ENCODE measurements at regions not wholly inside any gene's neighbourhood (a gene's known extent, or its start where the extent isn't known, plus 50 kb on each side); places are given as distances from the start of the nearest gene placed in this dataset.
"Not testable (repeated sequence)": the region's sequence is repeated elsewhere in the genome, so short reads cannot be mapped to it uniquely, and the experiment has no call there.

DNA sequence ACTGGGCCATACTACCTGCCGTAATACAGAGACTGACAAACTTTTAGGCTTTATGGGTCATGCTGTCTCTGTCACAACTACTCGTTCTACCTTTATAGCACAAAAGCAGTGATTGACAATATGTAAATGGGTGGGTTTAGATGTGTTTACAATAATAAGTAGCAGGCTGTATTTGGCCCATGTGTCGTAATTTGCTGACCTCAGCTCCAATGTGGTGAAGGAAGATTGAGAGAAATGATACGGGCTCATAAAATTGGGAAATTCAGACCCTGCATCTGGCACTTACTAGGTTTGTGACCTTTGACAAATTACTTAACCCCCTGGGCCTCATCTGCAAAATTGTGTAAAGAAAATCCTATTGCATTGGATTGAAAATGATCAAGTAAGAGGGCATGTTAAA, 150.8 kb upstream of the NPSR1 start:
- H3K4me1 Mint-ChIP-seq = no peaks in the 10 kb centered on the region
- DNase-seq = no peak
- POLR2A ChIA-PET = no interaction called here
- no peak overlapping the region for H3K4me3 Mint-ChIP-seq
- peaks cover 2% of the 10 kb centered on the region for H3K9me3 Mint-ChIP-seq
- CTCF ChIA-PET = no interaction called here
- no peaks in the 10 kb centered on the region for H3K36me3 Mint-ChIP-seq (ENCODE audit: low read depth)
- H3K27ac Mint-ChIP-seq = no peak overlapping the region
- no peaks in the 10 kb centered on the region for H3K27me3 Mint-ChIP-seq

DNA sequence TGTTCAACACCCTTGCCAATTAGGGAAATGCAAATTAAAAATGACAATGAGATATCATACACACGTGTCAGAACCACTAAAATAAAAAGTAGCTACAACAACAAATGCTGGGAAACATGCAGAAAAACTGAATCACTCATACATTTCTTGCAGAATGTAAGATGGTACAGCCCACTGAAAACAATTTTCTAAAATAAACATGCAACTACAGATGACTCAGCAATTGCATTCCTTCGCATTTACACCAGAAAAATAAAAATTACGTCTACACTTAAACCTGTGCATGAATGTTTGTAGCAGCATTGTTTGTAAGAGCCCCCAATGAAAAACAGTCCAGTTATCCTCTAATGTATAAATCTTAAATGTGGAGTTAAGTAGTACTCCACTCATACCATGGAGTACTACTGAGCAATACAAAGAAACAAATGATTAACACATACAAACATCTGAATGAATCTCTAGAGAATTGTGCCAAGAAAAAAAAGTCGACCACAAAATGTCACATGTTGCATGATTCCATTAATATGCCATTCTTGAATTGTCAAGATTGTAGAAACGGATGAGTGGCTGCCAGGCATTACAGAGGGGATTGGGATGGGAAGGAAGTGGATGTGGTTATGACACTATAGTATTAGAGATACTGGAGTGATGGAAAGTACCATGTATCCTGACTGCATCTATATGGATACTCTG, 134.6 kb upstream of the NPSR1 start:
- Mint-ChIP-seq H3K36me3 (ENCODE audit: low read depth) (no peaks in the 10 kb centered on the region), H3K9me3 (peaks cover 6% of the 10 kb centered on the region), H3K4me3 (no peak overlapping the region), H3K4me1 (no peaks in the 10 kb centered on the region), H3K27me3 (no peaks in the 10 kb centered on the region), H3K27ac (no peak overlapping the region)
- no peak for DNase-seq
- ChIA-PET CTCF (no interaction called here), POLR2A (no interaction called here)

DNA sequence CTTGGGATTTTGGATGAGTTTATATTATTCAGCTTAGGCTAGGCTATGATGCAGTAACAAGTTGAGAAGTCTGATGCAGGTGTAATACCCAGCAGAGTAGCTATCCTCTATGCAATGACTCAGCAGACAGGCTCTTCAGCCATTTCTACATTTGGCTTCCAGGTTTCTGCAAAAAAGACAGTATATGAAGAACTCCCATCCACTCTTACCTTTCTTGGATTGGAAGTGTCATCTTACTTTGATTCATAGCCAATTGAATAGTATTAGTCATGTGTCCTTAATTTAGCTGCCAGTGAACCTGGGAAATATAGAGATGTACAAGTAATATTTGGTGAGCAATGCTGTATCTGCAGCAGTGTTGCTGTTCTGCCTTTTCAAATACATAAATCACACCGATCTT, 127.8 kb upstream of the NPSR1 start:
- H3K27me3 Mint-ChIP-seq = no peaks in the 10 kb centered on the region
- no peak overlapping the region for H3K27ac Mint-ChIP-seq
- H3K4me3 Mint-ChIP-seq = no peak overlapping the region
- ChIA-PET CTCF (no interaction called here), POLR2A (no interaction called here)
- peaks cover 1% of the 10 kb centered on the region for H3K9me3 Mint-ChIP-seq
- no peak for DNase-seq
- no peaks in the 10 kb centered on the region for H3K4me1 Mint-ChIP-seq
- no peaks in the 10 kb centered on the region for H3K36me3 Mint-ChIP-seq (ENCODE audit: low read depth)

DNA sequence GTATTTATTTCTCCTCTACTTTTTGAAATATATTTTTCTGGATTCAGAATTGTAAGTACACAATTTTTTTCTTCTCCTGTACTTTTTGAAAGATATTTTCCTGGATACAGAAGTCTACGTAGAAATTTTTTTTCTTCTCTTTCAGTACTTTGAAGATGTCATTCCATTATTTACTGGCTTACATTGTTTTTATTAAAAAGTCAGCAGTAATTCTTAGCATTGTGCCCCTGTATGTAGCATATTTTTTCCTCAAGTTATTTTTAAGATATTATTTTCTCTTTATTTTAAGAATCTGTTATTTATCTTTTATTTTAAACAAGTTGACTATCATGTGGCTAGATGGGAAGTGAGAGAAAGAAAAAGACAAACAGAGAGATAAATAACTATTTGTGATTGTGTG, 119.0 kb upstream of the NPSR1 start:
- H3K27me3 Mint-ChIP-seq = no peaks in the 10 kb centered on the region
- DNase-seq = no peak
- POLR2A ChIA-PET = no interaction called here
- no peak overlapping the region for H3K4me3 Mint-ChIP-seq
- H3K4me1 Mint-ChIP-seq = no peaks in the 10 kb centered on the region
- CTCF ChIA-PET = no interaction called here
- H3K27ac Mint-ChIP-seq = no peak overlapping the region
- no peaks in the 10 kb centered on the region for H3K36me3 Mint-ChIP-seq (ENCODE audit: low read depth)
- H3K9me3 Mint-ChIP-seq = peaks cover 7% of the 10 kb centered on the region

DNA sequence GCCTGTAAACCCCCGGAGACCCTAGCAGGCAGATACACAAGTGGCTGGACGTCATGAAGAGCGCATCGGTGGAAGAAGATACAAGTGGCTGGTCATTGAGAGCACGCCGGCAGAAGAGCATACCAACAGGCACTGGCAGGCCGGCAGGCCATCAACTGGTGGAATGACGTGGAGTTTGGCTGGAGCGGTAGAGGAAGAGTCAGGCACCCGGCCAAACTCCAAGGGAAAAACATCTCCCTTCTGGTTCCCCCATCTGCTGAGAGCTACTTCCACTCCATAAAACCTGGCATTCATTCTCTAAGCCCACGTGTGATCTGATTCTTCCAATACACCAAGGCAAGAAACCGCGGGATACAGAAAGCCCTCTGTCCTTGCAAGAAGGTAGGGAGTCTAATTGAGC, 113.4 kb upstream of the NPSR1 start:
- CTCF ChIA-PET = no interaction called here
- no peaks in the 10 kb centered on the region for H3K4me1 Mint-ChIP-seq
- no peaks in the 10 kb centered on the region for H3K36me3 Mint-ChIP-seq (ENCODE audit: low read depth)

DNA sequence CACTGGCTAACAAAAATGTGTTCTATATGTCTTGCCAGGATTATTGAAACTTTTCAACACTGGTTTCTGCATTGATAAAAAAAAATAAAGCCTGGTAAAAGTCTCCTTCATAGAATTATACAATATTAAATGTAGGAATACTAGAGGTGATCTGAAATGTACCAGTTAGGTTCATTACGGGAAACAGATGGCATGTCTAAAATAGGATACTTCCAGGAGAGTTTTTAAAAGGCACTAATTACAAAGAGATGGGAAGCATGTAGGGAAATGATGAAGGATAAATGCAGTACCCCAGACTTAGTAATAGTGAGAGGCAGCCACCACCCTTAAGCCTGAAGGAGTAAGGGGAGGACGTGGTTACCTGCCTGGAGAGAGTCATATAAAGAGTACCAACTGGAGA, 107.0 kb upstream of the NPSR1 start:
- Mint-ChIP-seq H3K4me1 (no peaks in the 10 kb centered on the region), H3K27me3 (no peaks in the 10 kb centered on the region), H3K36me3 (ENCODE audit: low read depth) (no peaks in the 10 kb centered on the region), H3K27ac (no peak overlapping the region), H3K9me3 (peaks cover 17% of the 10 kb centered on the region), H3K4me3 (no peak overlapping the region)
- CTCF ChIA-PET = no interaction called here
- no peak for DNase-seq
- POLR2A ChIA-PET = no interaction called here

More for the DNA sequence above, 113.4 kb upstream of the NPSR1 start:
- peaks cover 4% of the 10 kb centered on the region for H3K9me3 Mint-ChIP-seq
- POLR2A ChIA-PET = no interaction called here
- H3K27ac Mint-ChIP-seq = no peak overlapping the region
- no peak overlapping the region for H3K4me3 Mint-ChIP-seq
- H3K27me3 Mint-ChIP-seq = no peaks in the 10 kb centered on the region
- no peak for DNase-seq

DNA sequence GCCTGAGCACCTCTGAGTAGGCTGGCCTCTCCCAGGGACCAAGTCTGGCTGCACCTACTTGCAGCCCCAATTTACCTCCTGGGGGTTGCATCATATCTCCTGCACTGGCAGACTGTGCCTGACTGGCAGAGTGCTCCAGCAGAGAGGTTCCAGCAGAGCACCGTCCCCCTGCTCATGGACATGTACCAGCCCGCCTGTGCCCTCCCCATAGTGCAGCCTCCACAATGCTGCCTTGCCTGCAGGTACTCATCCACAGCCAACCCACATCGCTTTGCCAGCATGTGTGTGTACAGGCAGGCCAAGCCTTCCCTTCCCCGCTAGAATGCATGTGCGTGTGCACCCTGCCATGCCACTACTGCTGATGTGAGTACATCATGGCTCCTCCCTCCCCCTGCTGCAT, 105.5 kb upstream of the NPSR1 start:
- peaks cover 17% of the 10 kb centered on the region for H3K9me3 Mint-ChIP-seq
- no peaks in the 10 kb centered on the region for H3K27me3 Mint-ChIP-seq
- H3K4me1 Mint-ChIP-seq = no peaks in the 10 kb centered on the region
- H3K36me3 Mint-ChIP-seq (ENCODE audit: low read depth) = no peaks in the 10 kb centered on the region
- no peak overlapping the region for H3K4me3 Mint-ChIP-seq
- no peak overlapping the region for H3K27ac Mint-ChIP-seq
- DNase-seq = no peak
- ChIA-PET CTCF (no interaction called here), POLR2A (no interaction called here)

DNA sequence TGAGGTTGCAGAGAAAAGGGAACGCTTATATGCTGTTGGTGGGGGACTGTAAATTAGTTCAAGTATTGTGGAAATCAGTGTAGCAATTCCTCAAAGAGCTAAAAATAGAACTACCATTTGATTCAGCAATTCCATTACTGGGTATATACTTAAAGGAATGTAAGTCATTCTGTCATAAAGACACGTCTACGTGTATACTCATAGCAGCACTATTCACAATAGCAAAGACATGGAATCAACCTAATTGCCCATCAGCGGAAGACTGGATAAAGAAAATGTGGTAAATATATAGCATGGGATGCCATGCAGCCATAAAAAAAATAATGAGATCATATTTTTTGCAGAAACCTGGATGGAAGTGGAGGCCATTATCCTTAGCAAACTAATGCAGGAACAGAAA, 100.0 kb upstream of the NPSR1 start:
- no peaks in the 10 kb centered on the region for H3K27me3 Mint-ChIP-seq

DNA sequence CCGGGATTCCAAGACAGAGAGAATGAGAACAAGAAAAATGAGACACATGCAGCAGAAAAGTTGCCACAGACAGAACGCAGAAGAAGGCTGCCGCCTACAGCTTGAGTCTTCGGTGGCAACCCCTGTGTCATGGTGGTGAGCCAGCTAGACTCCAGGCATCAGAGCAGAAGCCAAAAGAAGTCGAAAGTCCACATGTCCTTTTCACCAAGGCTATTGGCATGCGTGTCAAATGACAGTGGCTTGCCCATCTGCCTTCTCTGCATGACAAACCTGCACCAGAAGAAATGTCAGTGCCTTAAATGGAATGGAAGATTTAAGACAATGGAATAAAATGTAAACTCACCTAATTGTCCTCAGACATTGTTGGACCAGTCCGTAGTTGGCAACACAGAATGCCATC, 93.9 kb upstream of the NPSR1 start:
- H3K9me3 Mint-ChIP-seq = no peaks in the 10 kb centered on the region
- CTCF ChIA-PET = no interaction called here
- H3K4me3 Mint-ChIP-seq = no peak overlapping the region
- POLR2A ChIA-PET = no interaction called here
- no peaks in the 10 kb centered on the region for H3K27me3 Mint-ChIP-seq
- no peaks in the 10 kb centered on the region for H3K4me1 Mint-ChIP-seq
- H3K27ac Mint-ChIP-seq = no peak overlapping the region
- H3K36me3 Mint-ChIP-seq (ENCODE audit: low read depth) = no peaks in the 10 kb centered on the region
- DNase-seq = no peak

More for the DNA sequence above, 100.0 kb upstream of the NPSR1 start:
- DNase-seq = no peak
- POLR2A ChIA-PET = no interaction called here
- no peaks in the 10 kb centered on the region for H3K4me1 Mint-ChIP-seq
- no peak overlapping the region for H3K27ac Mint-ChIP-seq
- no peaks in the 10 kb centered on the region for H3K36me3 Mint-ChIP-seq (ENCODE audit: low read depth)
- CTCF ChIA-PET = no interaction called here
- no peak overlapping the region for H3K4me3 Mint-ChIP-seq
- H3K9me3 Mint-ChIP-seq = peaks cover 12% of the 10 kb centered on the region

DNA sequence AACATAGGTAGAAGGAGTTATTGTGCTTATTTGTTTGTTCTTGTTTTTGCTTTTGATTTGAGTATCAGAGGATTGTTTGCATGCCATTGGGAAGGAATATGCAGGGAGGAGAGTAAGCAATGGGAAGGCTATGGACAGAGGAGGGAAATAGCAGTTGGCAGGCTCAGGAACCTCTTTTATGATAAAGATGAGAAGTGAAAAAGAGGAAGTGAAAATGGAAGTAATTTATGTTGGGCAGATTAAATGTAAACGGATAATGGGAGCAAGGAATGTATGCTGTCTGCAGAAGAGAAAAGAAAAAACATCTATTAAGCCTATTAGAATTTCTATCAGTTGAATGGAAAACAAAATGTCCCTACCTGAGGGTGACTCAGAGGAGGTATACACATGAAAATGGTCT, 90.1 kb upstream of the NPSR1 start:
- DNase-seq = no peak
- no peaks in the 10 kb centered on the region for H3K27me3 Mint-ChIP-seq
- POLR2A ChIA-PET = no interaction called here
- H3K4me1 Mint-ChIP-seq = no peaks in the 10 kb centered on the region
- no peaks in the 10 kb centered on the region for H3K36me3 Mint-ChIP-seq (ENCODE audit: low read depth)
- H3K9me3 Mint-ChIP-seq = no peaks in the 10 kb centered on the region
- no peak overlapping the region for H3K4me3 Mint-ChIP-seq
- CTCF ChIA-PET = no interaction called here
- no peak overlapping the region for H3K27ac Mint-ChIP-seq

DNA sequence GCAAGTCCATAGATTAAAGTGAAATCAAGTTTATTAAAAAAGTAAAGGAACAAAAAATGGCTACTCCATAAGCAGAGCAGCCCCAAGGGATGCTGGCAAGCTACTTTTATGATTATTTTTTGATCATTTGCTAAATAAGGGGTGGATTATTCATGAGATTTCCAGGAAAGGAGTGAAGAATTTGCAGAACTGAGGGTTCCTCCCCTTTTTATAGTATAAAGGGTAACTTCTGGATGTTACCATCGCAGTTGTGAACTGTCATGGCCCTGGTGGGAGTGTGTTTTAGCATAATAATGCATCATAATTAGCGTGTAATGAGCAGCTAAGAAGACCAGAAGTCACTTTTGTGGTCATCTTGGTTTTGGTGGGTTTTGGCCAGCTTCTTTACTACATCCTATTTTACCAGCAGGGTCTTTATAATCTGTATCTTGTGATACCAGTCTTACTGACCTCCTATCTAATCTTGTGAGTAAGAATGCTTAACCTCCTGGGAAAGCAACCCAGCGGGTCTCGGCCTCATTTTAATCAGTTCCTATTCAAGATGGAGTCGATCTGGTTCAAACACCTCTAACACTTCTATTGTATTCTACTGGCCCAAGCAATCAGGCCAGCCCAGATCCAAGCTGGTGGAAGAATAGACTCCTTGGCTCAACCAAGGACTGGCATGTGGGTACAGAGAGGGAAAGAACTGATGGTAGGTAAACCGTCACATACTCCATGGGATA, 87.9 kb upstream of the NPSR1 start:
- no peak overlapping the region for H3K27ac Mint-ChIP-seq
- H3K4me1 Mint-ChIP-seq = no peaks in the 10 kb centered on the region
- H3K4me3 Mint-ChIP-seq = no peak overlapping the region
- H3K36me3 Mint-ChIP-seq (ENCODE audit: low read depth) = no peaks in the 10 kb centered on the region
- no peak for DNase-seq
- CTCF ChIA-PET = no interaction called here
- H3K27me3 Mint-ChIP-seq = no peaks in the 10 kb centered on the region
- H3K9me3 Mint-ChIP-seq = no peaks in the 10 kb centered on the region
- POLR2A ChIA-PET = no interaction called here

DNA sequence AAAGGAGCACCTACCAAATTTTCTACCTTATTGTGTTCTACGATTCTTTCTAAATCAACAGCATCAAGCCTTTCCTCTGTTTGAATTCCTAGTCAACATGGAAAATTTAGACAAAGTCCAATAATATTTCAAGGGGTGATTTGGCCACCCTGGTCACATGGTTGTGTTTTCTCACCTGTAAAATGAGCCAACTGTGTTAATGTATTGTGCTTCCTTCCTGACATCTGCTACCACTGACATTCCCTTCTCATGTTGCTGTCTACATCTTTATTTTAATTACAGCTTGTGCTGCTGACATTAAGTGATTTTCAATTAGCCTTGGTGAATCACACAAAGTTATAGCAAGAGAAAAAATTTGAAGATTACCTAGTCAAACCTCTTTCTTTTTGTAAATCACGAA, 83.0 kb upstream of the NPSR1 start:
- ChIA-PET CTCF (no interaction called here), POLR2A (no interaction called here)
- no peak overlapping the region for H3K4me3 Mint-ChIP-seq
- DNase-seq = no peak
- no peaks in the 10 kb centered on the region for H3K36me3 Mint-ChIP-seq (ENCODE audit: low read depth)
- H3K27ac Mint-ChIP-seq = no peak overlapping the region
- no peaks in the 10 kb centered on the region for H3K4me1 Mint-ChIP-seq
- H3K27me3 Mint-ChIP-seq = no peaks in the 10 kb centered on the region
- peaks cover 2% of the 10 kb centered on the region for H3K9me3 Mint-ChIP-seq

DNA sequence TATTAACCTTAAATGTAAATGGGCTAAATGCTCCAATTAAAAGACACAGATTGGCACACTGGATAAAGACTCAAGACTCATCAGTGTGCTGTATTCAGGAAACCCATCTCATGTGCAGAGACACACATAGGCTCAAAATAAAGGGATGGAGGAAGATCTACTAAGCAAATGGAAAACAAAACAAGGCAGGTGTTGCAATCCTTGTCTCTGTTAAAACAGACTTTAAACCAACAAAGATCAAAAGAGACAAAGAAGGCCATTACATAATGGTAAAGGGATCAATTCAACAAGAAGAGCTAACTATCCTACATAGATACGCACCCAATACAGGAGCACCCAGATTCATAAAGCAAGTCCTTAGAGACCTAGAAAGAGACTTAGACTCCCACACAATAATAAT, 80.1 kb upstream of the NPSR1 start:
- DNase-seq; H3K27me3 Mint-ChIP-seq; H3K4me3 Mint-ChIP-seq; H3K9me3 Mint-ChIP-seq; H3K4me1 Mint-ChIP-seq; H3K36me3 Mint-ChIP-seq (ENCODE audit: low read depth); CTCF ChIA-PET; H3K27ac Mint-ChIP-seq; POLR2A ChIA-PET: not testable (repeated sequence)

DNA sequence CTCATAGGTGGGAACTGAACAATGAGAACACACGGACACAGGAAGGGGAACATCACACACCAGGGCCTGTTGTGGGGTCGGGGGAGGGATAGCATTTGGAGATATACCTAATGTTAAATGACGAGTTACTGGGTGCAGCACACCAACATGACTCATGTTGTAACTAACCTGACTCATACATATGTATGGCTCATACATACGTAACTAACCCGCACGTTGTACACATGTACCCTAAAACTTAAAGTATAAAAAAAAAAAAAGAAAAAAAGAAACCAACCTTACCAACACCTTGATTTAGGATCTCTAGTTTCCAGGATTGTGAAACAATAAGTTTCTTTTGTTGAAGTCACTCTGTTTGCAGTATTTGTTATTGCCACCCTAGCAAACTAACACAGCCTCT, 76.3 kb upstream of the NPSR1 start:
- H3K4me3 Mint-ChIP-seq; H3K27me3 Mint-ChIP-seq; CTCF ChIA-PET; DNase-seq; H3K9me3 Mint-ChIP-seq; H3K27ac Mint-ChIP-seq; H3K4me1 Mint-ChIP-seq; H3K36me3 Mint-ChIP-seq (ENCODE audit: low read depth); POLR2A ChIA-PET: not testable (repeated sequence)
